GM10266 (cell line): ENCODE measurements at regions not wholly inside any gene's neighbourhood (a gene's known extent, or its start where the extent isn't known, plus 50 kb on each side); places are given as distances from the start of the nearest gene placed in this dataset.

Experiments used
- DNase-seq: peaks from one replicate; pipeline ENCODE4 v3.0.0; 2012; ENCODE audit errors: extremely low spot score
- CTCF ChIP-seq: IDR thresholded peaks from 2 replicates; pipeline ENCODE4 v1.5.1; 2012; ENCODE audit warnings: mild to moderate bottlenecking, low read depth; ENCODE audit not compliant: control insufficient read depth, insufficient read depth; ENCODE audit errors: missing control alignments

DNA sequence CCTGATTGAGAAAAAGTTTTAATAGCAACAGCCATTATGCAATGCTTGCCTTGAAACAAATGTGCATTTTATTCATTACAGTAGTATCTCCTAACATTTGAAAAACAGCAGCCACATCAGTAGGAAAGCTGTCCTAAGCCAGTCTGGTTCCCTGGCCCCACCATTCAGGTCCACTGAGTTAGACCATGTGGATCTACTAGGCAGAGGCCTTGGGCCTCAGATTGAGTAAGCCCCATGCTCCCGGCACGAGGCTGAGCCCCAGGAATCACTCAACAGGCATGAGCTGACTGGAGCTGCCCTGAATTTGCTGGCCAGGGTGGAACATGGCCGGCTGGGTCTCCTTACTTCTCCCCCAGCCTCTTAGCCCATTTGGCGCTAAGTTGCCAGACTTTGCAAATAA, 103.4 kb downstream of the ZFP36L2 start:
- TF ChIP-seq CTCF: no peak
- DNase-seq: no peak

DNA sequence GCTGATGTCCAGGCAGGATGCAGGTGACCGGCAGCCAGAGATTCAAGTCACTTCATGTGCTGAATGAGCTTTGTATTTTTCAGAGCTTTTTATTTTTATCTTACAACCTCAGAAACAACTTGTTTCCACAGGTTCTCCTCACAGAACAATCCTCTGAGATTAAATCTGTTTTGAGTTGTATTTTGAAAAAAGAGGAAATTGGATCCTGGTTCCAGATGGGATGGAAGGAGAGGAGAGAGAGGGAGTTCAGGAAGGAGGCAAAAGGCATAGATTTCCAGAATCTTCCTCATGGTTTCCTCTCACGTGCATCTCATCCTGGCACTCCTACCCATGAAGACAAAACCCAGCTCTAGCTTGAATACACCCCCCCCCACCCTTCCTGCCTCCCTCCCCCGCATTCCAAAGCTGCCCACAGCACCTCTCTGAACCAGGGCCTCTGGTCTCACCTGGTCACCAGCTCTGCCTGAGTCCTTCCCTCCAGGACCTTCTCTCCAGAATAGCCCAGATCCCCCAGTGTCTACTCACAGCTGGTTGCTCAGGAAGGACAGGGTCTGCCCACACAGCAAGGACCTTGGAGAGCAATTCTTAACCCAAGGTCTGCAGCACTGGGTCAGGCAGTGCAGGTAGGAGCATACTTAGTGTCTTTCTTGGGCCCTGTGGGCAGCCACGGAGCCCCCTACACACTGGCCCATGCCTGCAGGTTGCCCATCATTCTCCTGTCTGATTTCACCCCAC, 104.7 kb downstream of the ZFP36L2 start:
- no peak for DNase-seq
- TF ChIP-seq CTCF: no peak

DNA sequence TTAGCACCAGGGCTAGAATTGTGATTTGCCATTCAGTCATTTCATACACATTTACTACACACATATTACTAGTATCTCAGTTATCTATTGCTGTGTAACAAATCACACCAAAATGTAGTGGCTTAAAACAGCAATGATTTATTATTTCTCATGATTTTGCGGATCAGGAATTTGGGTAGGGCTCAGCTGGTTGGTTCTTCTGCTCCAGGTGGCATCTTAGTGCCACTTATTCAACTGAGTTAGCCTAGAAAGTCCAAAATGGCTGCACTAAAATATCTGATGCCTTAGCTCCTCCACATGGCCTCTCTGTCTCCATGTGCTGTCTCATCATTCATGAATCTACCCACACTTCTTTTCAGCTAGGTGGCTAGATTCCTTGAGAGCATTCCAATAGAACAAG, 107.1 kb downstream of the ZFP36L2 start:
- TF ChIP-seq CTCF: no peak
- no peak for DNase-seq

- no peak for DNase-seq
- no peak for TF ChIP-seq CTCF
These were observed 108.8 kb downstream of the ZFP36L2 start for GRCh38 chr2:43117521-43118143.

GRCh38 chr2:43116988-43117387, 109.4 kb downstream of the ZFP36L2 start:
- TF ChIP-seq CTCF: no peak
- DNase-seq: no peak

GRCh38 chr2:43115881-43116280, 110.5 kb downstream of the ZFP36L2 start:
- no peak for TF ChIP-seq CTCF
- no peak for DNase-seq

- DNase-seq: no peak
- TF ChIP-seq CTCF: no peak
These were observed 112.2 kb downstream of the ZFP36L2 start for GRCh38 chr2:43114210-43114609.
